Endothelial cell of umbilical vein (primary cell): ENCODE measurements at regions not wholly inside any gene's neighbourhood (a gene's known extent, or its start where the extent isn't known, plus 50 kb on each side); places are given as distances from the start of the nearest gene placed in this dataset.

Source experiments
- BruUV-seq: library from RNA; stranded (reverse); fragments of 400-500 nt; replicated peaks from 2 replicates; lab custom pipeline; 2021; lab: Mats Ljungman, UMichigan
- CTCF ChIA-PET: fragments of 300-600, 350-600 bp; sonication (Branson Sonifier 250); formaldehyde crosslinking; loops from one replicate; lab custom pipeline; 2021; ENCODE audit warnings: antibody characterized with exemption, inconsistent platforms; lab: Charles Lee
- POLR2A ChIA-PET: fragments of 300-600, 350-600 bp; sonication (Branson Sonifier 250); formaldehyde crosslinking; loops from one replicate; lab custom pipeline; 2021; ENCODE audit warnings: antibody characterized with exemption, inconsistent platforms; lab: Charles Lee
- DNase-seq: peaks from one replicate; pipeline ENCODE4 v3.0.0-alpha.2; 2011; ENCODE audit warnings: low read depth, low spot score
- FAIRE-seq: peaks from 2 replicates; lab custom pipeline; 2011; peaks lifted over from hg19 to GRCh38; lab: Jason Lieb, UNC
- H2AFZ ChIP-seq: 2 replicates; pipeline ENCODE4 v1.6.0; 2012; ENCODE audit warnings: low read depth, low read length, control low read depth, inconsistent platforms
- H3K27ac ChIP-seq: 2 replicates; pipeline ENCODE4 v1.5.1; 2011; ENCODE audit warnings: low read depth, mild to moderate bottlenecking, control low read depth, low read length, moderate library complexity; ENCODE audit not compliant: insufficient read depth
- H3K27me3 ChIP-seq, 2 experiments: 2 replicates each; pipeline versions ENCODE4 v1.6.0 to v1.6.1; 2011; ENCODE audit warnings: low read length in 2 of 2, mixed read lengths in 1 of 2; ENCODE audit not compliant: control insufficient read depth in 2 of 2, insufficient read depth in 2 of 2
- H3K36me3 ChIP-seq, 2 experiments: 2 replicates in 1 of 2; 3 replicates in 1 of 2; pipeline ENCODE4 v1.5.1; 2011; ENCODE audit warnings: low read length in 2 of 2, mild to moderate bottlenecking in 1 of 2, moderate library complexity in 1 of 2; ENCODE audit not compliant: control insufficient read depth in 2 of 2, insufficient read depth in 2 of 2; ENCODE audit errors: extremely low read depth in 1 of 2
- H3K4me1 ChIP-seq: 3 replicates; pipeline ENCODE4 v1.5.1; 2011; ENCODE audit warnings: mild to moderate bottlenecking, low read length; ENCODE audit not compliant: control insufficient read depth, insufficient read depth; ENCODE audit errors: extremely low read depth
- H3K4me2 ChIP-seq: 2 replicates; pipeline ENCODE4 v1.6.1; 2011; ENCODE audit warnings: low read length, control low read depth, mixed read lengths; ENCODE audit not compliant: insufficient read depth
- H3K4me3 ChIP-seq, 3 experiments: fragments of 200-600 bp in 1 of 3; sonication (generic), shearing (Covaris generic) in 1 of 3; replicated peaks in 1 of 3; 2 replicates each; pipeline ENCODE4 v1.5.1; 2011 to 2016; ENCODE audit warnings: control low read depth in 3 of 3, low read length in 3 of 3, mild to moderate bottlenecking in 2 of 3, inconsistent platforms in 1 of 3, low read depth in 1 of 3, moderate library complexity in 1 of 3; ENCODE audit not compliant: insufficient read depth in 1 of 3
- H3K79me2 ChIP-seq: 2 replicates; pipeline ENCODE4 v1.6.0; 2012; ENCODE audit warnings: low read length, inconsistent platforms; ENCODE audit not compliant: control insufficient read depth, insufficient read depth
- H3K9ac ChIP-seq: replicated peaks from 2 replicates; pipeline ENCODE3; 2011; ENCODE audit warnings: low read length, control low read depth; ENCODE audit not compliant: insufficient read depth; ENCODE audit errors: extremely low read depth
- H3K9me1 ChIP-seq: replicated peaks from 3 replicates; pipeline ENCODE4 v1.6.0; 2011; ENCODE audit warnings: mild to moderate bottlenecking, low read length; ENCODE audit not compliant: control insufficient read depth, insufficient read depth; ENCODE audit errors: extremely low read depth
- H3K9me3 ChIP-seq: replicated peaks from 2 replicates; pipeline ENCODE4 v1.5.1; 2012; ENCODE audit warnings: low read length, inconsistent platforms; ENCODE audit not compliant: control insufficient read depth, insufficient read depth
- H4K20me1 ChIP-seq: replicated peaks from 2 replicates; pipeline ENCODE3; 2011; ENCODE audit warnings: mild to moderate bottlenecking, low read length; ENCODE audit not compliant: control insufficient read depth, insufficient read depth; ENCODE audit errors: extremely low read depth
- EZH2 ChIP-seq: IDR thresholded peaks from 2 replicates; pipeline ENCODE4 v1.6.1; 2012; ENCODE audit warnings: borderline replicate concordance, low read depth, mild to moderate bottlenecking, moderate library complexity, low read length, inconsistent platforms; ENCODE audit not compliant: severe bottlenecking
- FOS ChIP-seq: IDR thresholded peaks from 2 replicates; pipeline ENCODE4 v1.6.1; 2011; ENCODE audit warnings: mild to moderate bottlenecking, low read length, moderate library complexity, borderline replicate concordance; ENCODE audit not compliant: insufficient read depth
- GATA2 ChIP-seq: IDR thresholded peaks from 2 replicates; pipeline ENCODE4 v1.7.0; 2011; ENCODE audit warnings: low read depth, mild to moderate bottlenecking, moderate library complexity, mixed read lengths, low read length; ENCODE audit not compliant: insufficient read length, insufficient read depth
- MYC ChIP-seq: IDR thresholded peaks from one replicate; pipeline ENCODE4 v1.6.1; 2011; ENCODE audit warnings: mild to moderate bottlenecking, low read depth, low read length
- POLR2A ChIP-seq: IDR thresholded peaks from 2 replicates; pipeline ENCODE4 v1.6.1; 2012; ENCODE audit warnings: low read depth, mild to moderate bottlenecking, control low read depth, low read length
- POLR2AphosphoS5 ChIP-seq: IDR thresholded peaks from 2 replicates; pipeline ENCODE4 v1.6.1; 2012; ENCODE audit warnings: low read depth, mild to moderate bottlenecking, control low read depth, low read length, moderate library complexity; ENCODE audit not compliant: insufficient read depth
- dilution Hi-C: fragments of 300-500 bp; cut with MboI; formaldehyde crosslinking; loops from one replicate; pipeline ENCODE4 v1.15.0; 2019; ENCODE audit warnings: low sequenced_read_pairs; ENCODE audit not compliant: extremely low pct_ligation_motif_present
- intact Hi-C: fragments of 100-400 bp; cut with micrococcal nuclease; formaldehyde crosslinking; loops from one replicate; pipeline ENCODE4 v1.10.0; 2022
- TF ChIP-seq, protein P1 (sequence below): IDR thresholded peaks from 2 replicates; pipeline ENCODE4 v1.6.1; 2011; ENCODE audit not compliant: insufficient read depth, insufficient read length
- TF ChIP-seq, protein P2 (sequence below), 2 donors: IDR thresholded peaks; 1 replicate in 1 of 2; 2 replicates in 1 of 2; pipeline ENCODE4 v1.5.1; 2011; ENCODE audit warnings: low read length in 2 of 2, mild to moderate bottlenecking in 2 of 2, moderate library complexity in 2 of 2, control low read depth in 1 of 2, inconsistent platforms in 1 of 2, low read depth in 1 of 2; ENCODE audit not compliant: insufficient read depth in 1 of 2; ENCODE audit errors: extremely low read depth in 1 of 2

DNA sequence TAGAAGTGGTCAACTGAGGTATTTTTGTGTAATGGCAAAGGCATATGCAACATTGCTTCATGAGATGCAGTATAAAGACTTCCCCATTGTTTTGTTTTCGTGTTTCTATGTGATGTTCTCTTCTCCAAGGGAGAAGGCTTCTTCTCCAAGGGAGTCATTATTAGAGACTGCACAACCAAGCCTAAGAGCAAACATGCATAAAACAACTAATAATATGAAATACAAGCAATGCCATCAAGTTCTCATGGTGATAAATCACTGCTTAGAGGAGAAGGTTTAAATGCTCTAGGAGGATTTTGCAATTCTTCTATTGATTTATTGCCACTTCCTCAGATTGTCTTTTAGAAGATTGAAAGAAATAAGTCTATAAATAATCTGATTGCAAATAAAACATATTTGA, 524.4 kb downstream of the IRS1 start:
- Histone ChIP-seq H3K27me3 (no peaks in the 10 kb centered on the region), H3K27ac (no peak overlapping the region), H3K4me1 (no peaks in the 10 kb centered on the region), H4K20me1 (no peaks in the 10 kb centered on the region), H3K4me3 (no peak overlapping the region), H3K9me3 (no peaks in the 10 kb centered on the region), H3K36me3 (no peaks in the 10 kb centered on the region), H3K79me2 (no peaks in the 10 kb centered on the region), H3K4me2 (no peak overlapping the region), H3K9ac (no peak overlapping the region), H3K9me1 (no peaks in the 10 kb centered on the region), H2AFZ (no peak overlapping the region)
- CTCF ChIA-PET = no interaction called here
- DNase-seq (no peak), FAIRE-seq (no peak)
- intact Hi-C loops (no loop called here), dilution Hi-C loops (no loop called here)
- no peak for TF ChIP-seq POLR2A
- TF ChIP-seq POLR2AphosphoS5 = no peak
- TF ChIP-seq, protein P1, sequence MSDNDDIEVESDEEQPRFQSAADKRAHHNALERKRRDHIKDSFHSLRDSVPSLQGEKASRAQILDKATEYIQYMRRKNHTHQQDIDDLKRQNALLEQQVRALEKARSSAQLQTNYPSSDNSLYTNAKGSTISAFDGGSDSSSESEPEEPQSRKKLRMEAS = no peak
- POLR2A ChIA-PET = no interaction called here
- BruUV-seq = no TSS peak

DNA sequence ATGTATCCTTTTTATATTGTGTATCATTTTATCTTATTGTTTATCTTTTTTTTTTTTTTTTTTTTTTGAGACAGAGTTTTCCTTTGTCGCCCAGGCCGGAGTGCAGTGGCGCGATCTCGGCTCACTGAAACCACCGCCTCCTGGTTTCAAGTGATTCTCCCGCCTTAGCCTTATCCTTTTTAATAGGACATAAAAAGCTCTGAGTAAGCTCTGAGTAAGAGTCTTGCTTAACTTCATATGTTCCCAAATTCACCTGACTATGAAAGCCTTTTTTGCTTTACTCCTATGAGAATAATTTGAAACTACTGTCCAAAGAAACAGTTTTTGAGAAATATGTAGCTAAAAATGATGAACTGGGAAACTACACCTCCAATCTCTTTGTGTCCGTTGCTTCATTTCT, 525.5 kb downstream of the IRS1 start:
- Histone ChIP-seq H3K4me3 (no peak overlapping the region), H4K20me1 (no peaks in the 10 kb centered on the region), H3K27ac (no peak overlapping the region), H3K9ac (no peak overlapping the region), H3K4me1 (no peaks in the 10 kb centered on the region), H3K36me3 (no peaks in the 10 kb centered on the region), H3K79me2 (no peaks in the 10 kb centered on the region), H2AFZ (no peak overlapping the region), H3K9me3 (no peaks in the 10 kb centered on the region), H3K27me3 (no peaks in the 10 kb centered on the region), H3K4me2 (no peak overlapping the region), H3K9me1 (no peaks in the 10 kb centered on the region)
- TF ChIP-seq, protein P2, sequence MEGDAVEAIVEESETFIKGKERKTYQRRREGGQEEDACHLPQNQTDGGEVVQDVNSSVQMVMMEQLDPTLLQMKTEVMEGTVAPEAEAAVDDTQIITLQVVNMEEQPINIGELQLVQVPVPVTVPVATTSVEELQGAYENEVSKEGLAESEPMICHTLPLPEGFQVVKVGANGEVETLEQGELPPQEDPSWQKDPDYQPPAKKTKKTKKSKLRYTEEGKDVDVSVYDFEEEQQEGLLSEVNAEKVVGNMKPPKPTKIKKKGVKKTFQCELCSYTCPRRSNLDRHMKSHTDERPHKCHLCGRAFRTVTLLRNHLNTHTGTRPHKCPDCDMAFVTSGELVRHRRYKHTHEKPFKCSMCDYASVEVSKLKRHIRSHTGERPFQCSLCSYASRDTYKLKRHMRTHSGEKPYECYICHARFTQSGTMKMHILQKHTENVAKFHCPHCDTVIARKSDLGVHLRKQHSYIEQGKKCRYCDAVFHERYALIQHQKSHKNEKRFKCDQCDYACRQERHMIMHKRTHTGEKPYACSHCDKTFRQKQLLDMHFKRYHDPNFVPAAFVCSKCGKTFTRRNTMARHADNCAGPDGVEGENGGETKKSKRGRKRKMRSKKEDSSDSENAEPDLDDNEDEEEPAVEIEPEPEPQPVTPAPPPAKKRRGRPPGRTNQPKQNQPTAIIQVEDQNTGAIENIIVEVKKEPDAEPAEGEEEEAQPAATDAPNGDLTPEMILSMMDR (IDR thresholded peaks at IDR 0.05; ENCODE audit: extremely low read depth in 1 of 2, insufficient read depth in 1 of 2, low read depth in 1 of 2, low read length in 2 of 2) = no peak
- TF ChIP-seq POLR2A (no peak), POLR2AphosphoS5 (no peak), EZH2 (no peak), GATA2 (no peak), MYC (no peak), FOS (no peak)
- TF ChIP-seq, protein P1 = no peak
- no TSS peak for BruUV-seq
- ChIA-PET CTCF (no interaction called here), POLR2A (no interaction called here)
- dilution Hi-C loops = no loop called here
- DNase-seq (no peak), FAIRE-seq (no peak)
- intact Hi-C loops = no loop called here
